GM12865 (cell line): ENCODE measurements at regions not wholly inside any gene's neighbourhood (a gene's known extent, or its start where the extent isn't known, plus 50 kb on each side); places are given as distances from the start of the nearest gene placed in this dataset.

ENCODE experiments used
- DNase-seq: peaks from one replicate; pipeline ENCODE4 v3.0.0; 2010; ENCODE audit warnings: low read depth
- H3K4me3 ChIP-seq: 2 replicates; pipeline ENCODE4 v1.5.1; 2011; ENCODE audit warnings: mild to moderate bottlenecking, low read depth, low read length, control low read depth
- TF ChIP-seq, protein P1 (sequence below): IDR thresholded peaks from 2 replicates; pipeline ENCODE4 v1.5.1; 2011; ENCODE audit warnings: low read length, control low read depth, low read depth, inconsistent platforms; ENCODE audit not compliant: insufficient read depth; ENCODE audit errors: missing control alignments

GRCh38 chr6:169938262-169938701, 186.9 kb downstream of the ERMARD start:
- DNase-seq = no peak
- H3K4me3 ChIP-seq = no peak overlapping the region
- TF ChIP-seq, protein P1, sequence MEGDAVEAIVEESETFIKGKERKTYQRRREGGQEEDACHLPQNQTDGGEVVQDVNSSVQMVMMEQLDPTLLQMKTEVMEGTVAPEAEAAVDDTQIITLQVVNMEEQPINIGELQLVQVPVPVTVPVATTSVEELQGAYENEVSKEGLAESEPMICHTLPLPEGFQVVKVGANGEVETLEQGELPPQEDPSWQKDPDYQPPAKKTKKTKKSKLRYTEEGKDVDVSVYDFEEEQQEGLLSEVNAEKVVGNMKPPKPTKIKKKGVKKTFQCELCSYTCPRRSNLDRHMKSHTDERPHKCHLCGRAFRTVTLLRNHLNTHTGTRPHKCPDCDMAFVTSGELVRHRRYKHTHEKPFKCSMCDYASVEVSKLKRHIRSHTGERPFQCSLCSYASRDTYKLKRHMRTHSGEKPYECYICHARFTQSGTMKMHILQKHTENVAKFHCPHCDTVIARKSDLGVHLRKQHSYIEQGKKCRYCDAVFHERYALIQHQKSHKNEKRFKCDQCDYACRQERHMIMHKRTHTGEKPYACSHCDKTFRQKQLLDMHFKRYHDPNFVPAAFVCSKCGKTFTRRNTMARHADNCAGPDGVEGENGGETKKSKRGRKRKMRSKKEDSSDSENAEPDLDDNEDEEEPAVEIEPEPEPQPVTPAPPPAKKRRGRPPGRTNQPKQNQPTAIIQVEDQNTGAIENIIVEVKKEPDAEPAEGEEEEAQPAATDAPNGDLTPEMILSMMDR = no peak

- TF ChIP-seq, protein P1 = no peak
- DNase-seq = no peak
- H3K4me3 ChIP-seq = no peak overlapping the region
Observed at GRCh38 chr6:169937389-169938261, 186.2 kb downstream of the ERMARD start.

- no peak overlapping the region for H3K4me3 ChIP-seq
- TF ChIP-seq, protein P1 = no peak
- no peak for DNase-seq
Observed at GRCh38 chr6:169936355-169936975, 185.0 kb downstream of the ERMARD start.

- no peak overlapping the region for H3K4me3 ChIP-seq
- TF ChIP-seq, protein P1 = no peak
- no peak for DNase-seq
Observed at GRCh38 chr6:169935861-169936260, 184.4 kb downstream of the ERMARD start.

DNA sequence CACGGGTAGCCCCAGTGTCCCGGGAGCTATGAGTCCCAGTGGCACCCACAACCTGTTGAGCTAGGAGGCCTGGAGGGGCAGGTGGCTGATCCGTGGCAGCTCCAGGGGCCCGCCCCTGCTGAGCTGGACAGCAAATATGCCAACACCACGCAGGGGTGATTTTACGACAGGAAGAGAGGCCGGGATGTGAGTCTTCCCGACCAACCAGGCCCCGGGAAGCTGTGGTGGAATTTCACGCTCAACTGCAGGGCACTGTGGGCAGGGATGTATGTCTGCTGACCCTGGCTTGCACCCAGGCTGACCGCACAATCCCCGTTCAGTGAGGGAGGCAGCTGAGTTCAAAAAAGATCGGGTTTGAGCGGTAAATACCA, 183.9 kb downstream of the ERMARD start:
- DNase-seq = no peak
- H3K4me3 ChIP-seq = no peak overlapping the region
- TF ChIP-seq, protein P1 = no peak

DNA sequence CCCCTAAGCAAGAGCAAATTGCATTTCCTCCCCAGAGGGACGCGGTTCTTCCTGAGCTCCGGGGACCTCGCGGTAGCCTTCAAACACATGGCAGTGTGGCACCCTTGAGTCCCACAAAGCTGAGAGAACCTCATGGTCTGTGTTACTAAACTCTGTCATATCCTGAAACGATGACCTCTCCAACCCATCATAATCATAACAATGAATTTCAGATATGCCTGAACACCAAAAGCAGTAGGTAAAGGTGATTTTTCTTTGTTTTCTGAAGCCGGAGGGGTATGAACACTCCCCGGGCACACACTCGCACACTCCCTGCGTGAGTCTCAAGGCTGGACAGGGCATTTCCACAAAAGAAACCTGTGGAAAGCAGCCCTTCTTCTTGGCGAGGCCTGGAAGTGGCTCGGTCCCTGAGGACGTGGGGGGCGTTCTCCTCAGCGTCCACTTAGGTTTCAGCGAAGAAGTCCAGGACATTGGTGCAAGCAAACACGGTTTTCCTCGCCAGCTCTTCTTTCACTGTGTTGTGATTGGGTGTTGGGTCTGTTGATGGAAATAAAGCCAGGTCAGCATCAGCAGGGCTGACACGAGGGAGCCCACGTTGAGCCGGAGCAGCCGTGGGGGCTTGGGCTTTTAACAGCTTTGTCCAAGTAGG, 183.4 kb downstream of the ERMARD start:
- TF ChIP-seq, protein P1 = no peak
- no peak for DNase-seq

More for the DNA sequence above, 183.4 kb downstream of the ERMARD start:
- H3K4me3 ChIP-seq = no peak overlapping the region
